ENCODE measurements at regions not wholly inside any gene's neighbourhood (a gene's known extent, or its start where the extent isn't known, plus 50 kb on each side); places are given as distances from the start of the nearest gene placed in this dataset.

- Histone ChIP-seq H3K4me1 (ENCODE audit: insufficient read depth) (no peaks in the 10 kb centered on the region), H3K27ac (ENCODE audit: low read depth) (no peak overlapping the region), H3K4me3 (ENCODE audit: low read depth, low read length) (no peak overlapping the region), H3K36me3 (ENCODE audit: insufficient read depth) (no peaks in the 10 kb centered on the region)
- DNase-seq (ENCODE audit: extremely low spot score) = no peak
- WGBS = 89% methylated on average over 7 of the region's 7 CpGs
Observed at GRCh38 chr14:53780051-53780555, 176.5 kb downstream of the BMP4 start.

GRCh38 chr14:53779301-53779700 is 177.3 kb downstream of the BMP4 start:
- 53% methylated on average over 2 of the region's 2 CpGs for WGBS
- H3K4me3 ChIP-seq (ENCODE audit: low read depth, low read length) = no peak overlapping the region
- DNase-seq (ENCODE audit: extremely low spot score) = no peak
- no peaks in the 10 kb centered on the region for H3K4me1 ChIP-seq (ENCODE audit: insufficient read depth)
- H3K27ac ChIP-seq (ENCODE audit: low read depth) = no peak overlapping the region
- no peaks in the 10 kb centered on the region for H3K36me3 ChIP-seq (ENCODE audit: insufficient read depth)

- Histone ChIP-seq H3K27ac (ENCODE audit: low read depth) (no peak overlapping the region), H3K4me3 (ENCODE audit: low read depth, low read length) (no peak overlapping the region), H3K36me3 (ENCODE audit: insufficient read depth) (no peaks in the 10 kb centered on the region), H3K4me1 (ENCODE audit: insufficient read depth) (no peaks in the 10 kb centered on the region)
- no peak for DNase-seq (ENCODE audit: extremely low spot score)
Observed at GRCh38 chr14:53778263-53778662, 178.4 kb downstream of the BMP4 start.

GRCh38 chr14:53772936-53773335 is 183.7 kb downstream of the BMP4 start:
- Histone ChIP-seq H3K4me1 (ENCODE audit: insufficient read depth) (no peaks in the 10 kb centered on the region), H3K4me3 (ENCODE audit: low read depth, low read length) (no peak overlapping the region), H3K36me3 (ENCODE audit: insufficient read depth) (no peaks in the 10 kb centered on the region), H3K27ac (ENCODE audit: low read depth) (no peak overlapping the region)
- 95% methylated on average over 5 of the region's 5 CpGs for WGBS
- DNase-seq (ENCODE audit: extremely low spot score) = no peak

GRCh38 chr14:53767566-53767965 is 189.1 kb downstream of the BMP4 start:
- Histone ChIP-seq H3K36me3 (ENCODE audit: insufficient read depth) (no peaks in the 10 kb centered on the region), H3K27ac (ENCODE audit: low read depth) (no peak overlapping the region), H3K4me1 (ENCODE audit: insufficient read depth) (no peaks in the 10 kb centered on the region), H3K4me3 (ENCODE audit: low read depth, low read length) (no peak overlapping the region)
- 86% methylated on average over 2 of the region's 2 CpGs for WGBS
- DNase-seq (ENCODE audit: extremely low spot score) = no peak

GRCh38 chr14:53766601-53767000 is 190.0 kb downstream of the BMP4 start:
- H3K36me3 ChIP-seq (ENCODE audit: insufficient read depth) = no peaks in the 10 kb centered on the region
- H3K4me1 ChIP-seq (ENCODE audit: insufficient read depth) = no peaks in the 10 kb centered on the region
- DNase-seq (ENCODE audit: extremely low spot score) = no peak
- no peak overlapping the region for H3K4me3 ChIP-seq (ENCODE audit: low read depth, low read length)
- no peak overlapping the region for H3K27ac ChIP-seq (ENCODE audit: low read depth)

GRCh38 chr14:53766106-53766505 is 190.5 kb downstream of the BMP4 start:
- H3K36me3 ChIP-seq (ENCODE audit: insufficient read depth) = no peaks in the 10 kb centered on the region
- no peak overlapping the region for H3K27ac ChIP-seq (ENCODE audit: low read depth)
- WGBS = 93% methylated on average over 2 of the region's 2 CpGs
- H3K4me3 ChIP-seq (ENCODE audit: low read depth, low read length) = no peak overlapping the region
- no peak for DNase-seq (ENCODE audit: extremely low spot score)
- no peaks in the 10 kb centered on the region for H3K4me1 ChIP-seq (ENCODE audit: insufficient read depth)

GRCh38 chr14:53764846-53765245 is 191.8 kb downstream of the BMP4 start:
- 100% methylated on average over 1 of the region's 1 CpG for WGBS
- Histone ChIP-seq H3K4me1 (ENCODE audit: insufficient read depth) (no peaks in the 10 kb centered on the region), H3K36me3 (ENCODE audit: insufficient read depth) (no peaks in the 10 kb centered on the region), H3K4me3 (ENCODE audit: low read depth, low read length) (no peak overlapping the region), H3K27ac (ENCODE audit: low read depth) (no peak overlapping the region)
- no peak for DNase-seq (ENCODE audit: extremely low spot score)

- H3K36me3 ChIP-seq (ENCODE audit: insufficient read depth) = no peaks in the 10 kb centered on the region
- no peak overlapping the region for H3K27ac ChIP-seq (ENCODE audit: low read depth)
- H3K4me3 ChIP-seq (ENCODE audit: low read depth, low read length) = no peak overlapping the region
- DNase-seq (ENCODE audit: extremely low spot score) = no peak
- no peaks in the 10 kb centered on the region for H3K4me1 ChIP-seq (ENCODE audit: insufficient read depth)
- 93% methylated on average over 2 of the region's 2 CpGs for WGBS
Observed at GRCh38 chr14:53758141-53758540, 198.5 kb downstream of the BMP4 start.

GRCh38 chr14:53757732-53758131 is 198.9 kb downstream of the BMP4 start:
- no peak for DNase-seq (ENCODE audit: extremely low spot score)
- Histone ChIP-seq H3K4me1 (ENCODE audit: insufficient read depth) (no peaks in the 10 kb centered on the region), H3K36me3 (ENCODE audit: insufficient read depth) (no peaks in the 10 kb centered on the region), H3K4me3 (ENCODE audit: low read depth, low read length) (no peak overlapping the region), H3K27ac (ENCODE audit: low read depth) (no peak overlapping the region)

GRCh38 chr14:53751650-53752049 is 205.0 kb downstream of the BMP4 start:
- 95% methylated on average over 3 of the region's 3 CpGs for WGBS
- DNase-seq (ENCODE audit: extremely low spot score) = no peak
- Histone ChIP-seq H3K4me1 (ENCODE audit: insufficient read depth) (no peaks in the 10 kb centered on the region), H3K4me3 (ENCODE audit: low read depth, low read length) (no peak overlapping the region), H3K36me3 (ENCODE audit: insufficient read depth) (no peaks in the 10 kb centered on the region), H3K27ac (ENCODE audit: low read depth) (no peak overlapping the region)

GRCh38 chr14:53748691-53749090 is 207.9 kb downstream of the BMP4 start:
- no peak for DNase-seq (ENCODE audit: extremely low spot score)
- 86% methylated on average over 1 of the region's 1 CpG for WGBS
- Histone ChIP-seq H3K27ac (ENCODE audit: low read depth) (no peak overlapping the region), H3K4me1 (ENCODE audit: insufficient read depth) (no peaks in the 10 kb centered on the region), H3K36me3 (ENCODE audit: insufficient read depth) (no peaks in the 10 kb centered on the region), H3K4me3 (ENCODE audit: low read depth, low read length) (no peak overlapping the region)

- no peak overlapping the region for H3K4me3 ChIP-seq (ENCODE audit: low read depth, low read length)
- H3K27ac ChIP-seq (ENCODE audit: low read depth) = no peak overlapping the region
- DNase-seq (ENCODE audit: extremely low spot score) = no peak
- WGBS = 55% methylated on average over 1 of the region's 1 CpG
- no peaks in the 10 kb centered on the region for H3K36me3 ChIP-seq (ENCODE audit: insufficient read depth)
- H3K4me1 ChIP-seq (ENCODE audit: insufficient read depth) = no peaks in the 10 kb centered on the region
Observed at GRCh38 chr14:53744857-53745256, 211.8 kb downstream of the BMP4 start.

- H3K36me3 ChIP-seq (ENCODE audit: insufficient read depth) = no peaks in the 10 kb centered on the region
- no peaks in the 10 kb centered on the region for H3K4me1 ChIP-seq (ENCODE audit: insufficient read depth)
- no peak overlapping the region for H3K4me3 ChIP-seq (ENCODE audit: low read depth, low read length)
- H3K27ac ChIP-seq (ENCODE audit: low read depth) = no peak overlapping the region
- DNase-seq (ENCODE audit: extremely low spot score) = no peak
- 76% methylated on average over 5 of the region's 5 CpGs for WGBS
Observed at GRCh38 chr14:53743371-53743770, 213.3 kb downstream of the BMP4 start.

- H3K4me1 ChIP-seq (ENCODE audit: insufficient read depth) = no peaks in the 10 kb centered on the region
- WGBS = 72% methylated on average over 3 of the region's 3 CpGs
- no peak overlapping the region for H3K4me3 ChIP-seq (ENCODE audit: low read depth, low read length)
- H3K36me3 ChIP-seq (ENCODE audit: insufficient read depth) = no peaks in the 10 kb centered on the region
- DNase-seq (ENCODE audit: extremely low spot score) = no peak
- no peak overlapping the region for H3K27ac ChIP-seq (ENCODE audit: low read depth)
Observed at GRCh38 chr14:53742233-53742620, 214.4 kb downstream of the BMP4 start.

All from urinary bladder (tissue), 3 donors.